GM12878 (cell line): ENCODE measurements at regions not wholly inside any gene's neighbourhood (a gene's known extent, or its start where the extent isn't known, plus 50 kb on each side); places are given as distances from the start of the nearest gene placed in this dataset.

Experiments
- ATAC-seq: fragments of 200-7000 bp; cut with Tn5 transposase; 3 replicates; pipeline ENCODE4 v1.9.1; 2020; ENCODE audit warnings: mild to moderate bottlenecking, moderate library complexity
- BruUV-seq: library from RNA; stranded (reverse); fragments of 400-500 nt; replicated peaks from 2 replicates; lab custom pipeline; 2021; lab: Mats Ljungman, UMichigan
- CTCF ChIA-PET: fragments of 300-600 bp; sonication (Branson Sonifier 250); formaldehyde crosslinking; extraction: SDS; loops from one replicate; lab custom pipeline; 2021; ENCODE audit warnings: inconsistent platforms; lab: Yijun Ruan, JAX
- POLR2A ChIA-PET: fragments of 350-600 bp; formaldehyde crosslinking; extraction: SDS; loops from one replicate; lab custom pipeline; 2021; ENCODE audit warnings: inconsistent platforms; lab: Charles Lee
- RAD21 ChIA-PET: fragments of 300-600 bp; sonication (Branson Sonifier 250); formaldehyde crosslinking; loops from one replicate; lab custom pipeline; 2023; ENCODE audit warnings: antibody characterized with exemption; ENCODE audit not compliant: unreplicated experiment; lab: Charles Lee
- SMC1A ChIA-PET: fragments of 300-600 bp; sonication (Branson Sonifier 250); formaldehyde crosslinking; loops from one replicate; lab custom pipeline; 2023; ENCODE audit not compliant: unreplicated experiment, uncharacterized antibody; lab: Charles Lee
- DNase-seq: peaks from one replicate; pipeline ENCODE4 v3.0.0-alpha.2; 2011; ENCODE audit warnings: low read depth, low spot score
- FAIRE-seq: peaks from 3 replicates; lab custom pipeline; 2011; peaks lifted over from hg19 to GRCh38; lab: Jason Lieb, UNC
- H2AFZ ChIP-seq: 2 replicates; pipeline ENCODE4 v1.6.0; 2011; ENCODE audit warnings: low read depth, low read length, control low read depth; ENCODE audit not compliant: control insufficient read depth
- H3K27ac ChIP-seq: 2 replicates; pipeline ENCODE4 v1.5.1; 2011; ENCODE audit warnings: control low read depth; ENCODE audit not compliant: control insufficient read depth, insufficient read depth
- H3K27me3 ChIP-seq, 2 experiments: replicated peaks in 1 of 2; 2 replicates each; pipeline versions ENCODE4 v1.6.0 to v1.6.1; 2011; ENCODE audit warnings: low read length in 1 of 2; ENCODE audit not compliant: control insufficient read depth in 2 of 2, insufficient read depth in 2 of 2
- H3K36me3 ChIP-seq, 2 experiments: 2 replicates each; pipeline ENCODE4 v1.5.1; 2011; ENCODE audit warnings: low read length in 1 of 2; ENCODE audit not compliant: control insufficient read depth in 2 of 2, insufficient read depth in 2 of 2
- H3K4me1 ChIP-seq: 2 replicates; pipeline ENCODE4 v1.6.1; 2011; ENCODE audit warnings: mild to moderate bottlenecking, low read length, moderate library complexity, mixed read lengths; ENCODE audit not compliant: control insufficient read depth, insufficient read depth
- H3K4me2 ChIP-seq: 2 replicates; pipeline ENCODE4 v1.6.0; 2011; ENCODE audit warnings: control low read depth; ENCODE audit not compliant: control insufficient read depth, insufficient read depth
- H3K4me3 ChIP-seq: fragments of 200-600 bp; sonication (generic); 2 replicates; pipeline ENCODE4 v1.5.1; 2016
- H3K79me2 ChIP-seq: 2 replicates; pipeline ENCODE4 v1.6.0; 2011; ENCODE audit warnings: low read length; ENCODE audit not compliant: control insufficient read depth, insufficient read depth
- H3K9ac ChIP-seq: 2 replicates; pipeline ENCODE4 v1.8.0; 2011; ENCODE audit warnings: low read length, control low read depth, mixed read lengths; ENCODE audit not compliant: control insufficient read depth, insufficient read depth
- H3K9me3 ChIP-seq: replicated peaks from 3 replicates; pipeline ENCODE4 v1.5.1; 2011; ENCODE audit warnings: mild to moderate bottlenecking, low read length; ENCODE audit not compliant: control insufficient read depth, insufficient read depth
- H4K20me1 ChIP-seq: 2 replicates; pipeline ENCODE4 v1.6.0; 2011; ENCODE audit not compliant: control insufficient read depth, insufficient read depth
- CHD1 ChIP-seq: IDR thresholded peaks from 2 replicates; pipeline ENCODE4 v1.6.1; 2012; ENCODE audit warnings: low read depth, low read length, improper control_type of control experiment
- E2F8 ChIP-seq: fragments of 450-650 bp; IDR thresholded peaks from 2 replicates; pipeline ENCODE4 v1.6.1; 2018; ENCODE audit warnings: mild to moderate bottlenecking, low read depth, moderate library complexity; ENCODE audit not compliant: partially characterized antibody
- EP300 ChIP-seq, 2 experiments: fragments of 150-350 bp in 1 of 2; IDR thresholded peaks; 2 replicates each; pipeline ENCODE4 v1.6.1; 2011 to 2012; ENCODE audit warnings: low read depth in 2 of 2, low read length in 2 of 2, borderline replicate concordance in 1 of 2, improper control_type of control experiment in 1 of 2, inconsistent platforms in 1 of 2; ENCODE audit not compliant: control insufficient read depth in 1 of 2
- EZH2 ChIP-seq: IDR thresholded peaks from 2 replicates; pipeline ENCODE4 v1.6.1; 2012; ENCODE audit warnings: low read depth, mild to moderate bottlenecking, control low read depth, inconsistent platforms, low read length, borderline replicate concordance; ENCODE audit not compliant: control insufficient read depth
- FOS ChIP-seq: IDR thresholded peaks from 3 replicates; pipeline ENCODE4 v1.6.1; 2011; ENCODE audit warnings: borderline replicate concordance; ENCODE audit not compliant: insufficient read length; ENCODE audit errors: extremely low read depth
- HCFC1 ChIP-seq: fragments of 150-350 bp; IDR thresholded peaks from 2 replicates; pipeline ENCODE4 v1.6.1; 2014; ENCODE audit warnings: low read length
- JUNB ChIP-seq: IDR thresholded peaks from 2 replicates; pipeline ENCODE4 v1.6.1; 2016; ENCODE audit warnings: antibody characterized with exemption, mild to moderate bottlenecking
- LARP7 ChIP-seq: fragments of 450-650 bp; IDR thresholded peaks from 2 replicates; pipeline ENCODE4 v1.6.1; 2017; ENCODE audit warnings: mild to moderate bottlenecking
- SIN3A ChIP-seq: IDR thresholded peaks from 2 replicates; pipeline ENCODE4 v1.6.1; 2012; ENCODE audit warnings: low read depth, low read length, improper control_type of control experiment
- ZZZ3 ChIP-seq: IDR thresholded peaks from 2 replicates; pipeline ENCODE4 v1.6.1; 2011; ENCODE audit warnings: low read depth; ENCODE audit not compliant: control insufficient read depth, insufficient read length
- WGBS: methylation state at CpG from one replicate; pipeline ENCODE4 v1.1.6; 2016; ENCODE audit warnings: low lambda C conversion rate; ENCODE audit not compliant: insufficient replicate concordance, insufficient coverage; ENCODE audit errors: missing lambda C conversion rate; 5-methylcytosine and 5-hydroxymethylcytosine counted together
- in situ Hi-C: fragments of 300-500 bp; cut with MboI; formaldehyde crosslinking; loops from 9 replicates; pipeline ENCODE4 v1.14.3; 2018; ENCODE audit warnings: mixed read lengths
- intact Hi-C: fragments of 100-400 bp; cut with micrococcal nuclease; formaldehyde crosslinking; loops from one replicate; pipeline ENCODE4 v1.14.2; 2022; ENCODE audit not compliant: unreplicated experiment
- TF ChIP-seq, protein P1 (sequence below): IDR thresholded peaks from 2 replicates; pipeline ENCODE4 v1.6.1; 2011; ENCODE audit warnings: borderline replicate concordance, low read depth, mild to moderate bottlenecking, moderate library complexity, low read length; ENCODE audit not compliant: insufficient read depth, poor library complexity, severe bottlenecking
- TF ChIP-seq, protein P2 (sequence below): fragments of 450-650 bp; IDR thresholded peaks from 2 replicates; pipeline ENCODE4 v1.6.1; 2016; ENCODE audit warnings: mild to moderate bottlenecking
- TF ChIP-seq, protein P3 (sequence below): fragments of 450-650 bp; IDR thresholded peaks from 2 replicates; pipeline ENCODE4 v1.6.1; 2014; ENCODE audit warnings: mild to moderate bottlenecking

GRCh38 chr9:82367016-82367415 lies 378.4 kb downstream of the SPATA31D1 start:
- ChIA-PET CTCF (interaction anchor here (1.7 kb wide), 1 partner anchor 11 kb away, joined by 5 read pairs; no protein-coding TSS in a partner anchor), SMC1A (no interaction called here), POLR2A (no interaction called here), RAD21 (no interaction called here)
- no peaks in the 10 kb centered on the region for H3K36me3 ChIP-seq
- in situ Hi-C loops (no loop called here), intact Hi-C loops (no loop called here)
- H3K4me3 ChIP-seq: no peak overlapping the region
- no peaks in the 10 kb centered on the region for H3K27me3 ChIP-seq
- no peak overlapping the region for H2AFZ ChIP-seq
- 18% methylated on average over 2 of the region's 2 CpGs for WGBS
- ATAC-seq (no peak), FAIRE-seq (no peak), DNase-seq (no peak)
- H3K9me3 ChIP-seq: no peaks in the 10 kb centered on the region
- no peaks in the 10 kb centered on the region for H3K4me1 ChIP-seq
- no peaks in the 10 kb centered on the region for H4K20me1 ChIP-seq
- no peak overlapping the region for H3K9ac ChIP-seq
- no peaks in the 10 kb centered on the region for H3K79me2 ChIP-seq
- TF ChIP-seq JUNB (no peak), E2F8 (no peak), EP300 (IDR thresholded peaks at IDR 0.05; ENCODE audit: borderline replicate concordance in 1 of 2, control insufficient read depth in 1 of 2, low read depth in 2 of 2, low read length in 2 of 2) (no peak), ZZZ3 (no peak), EZH2 (no peak), FOS (no peak), SIN3A (no peak), HCFC1 (no peak), CHD1 (no peak), LARP7 (no peak)
- TF ChIP-seq, protein P1, sequence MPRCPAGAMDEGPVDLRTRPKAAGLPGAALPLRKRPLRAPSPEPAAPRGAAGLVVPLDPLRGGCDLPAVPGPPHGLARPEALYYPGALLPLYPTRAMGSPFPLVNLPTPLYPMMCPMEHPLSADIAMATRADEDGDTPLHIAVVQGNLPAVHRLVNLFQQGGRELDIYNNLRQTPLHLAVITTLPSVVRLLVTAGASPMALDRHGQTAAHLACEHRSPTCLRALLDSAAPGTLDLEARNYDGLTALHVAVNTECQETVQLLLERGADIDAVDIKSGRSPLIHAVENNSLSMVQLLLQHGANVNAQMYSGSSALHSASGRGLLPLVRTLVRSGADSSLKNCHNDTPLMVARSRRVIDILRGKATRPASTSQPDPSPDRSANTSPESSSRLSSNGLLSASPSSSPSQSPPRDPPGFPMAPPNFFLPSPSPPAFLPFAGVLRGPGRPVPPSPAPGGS: no peak
- TF ChIP-seq, protein P2, sequence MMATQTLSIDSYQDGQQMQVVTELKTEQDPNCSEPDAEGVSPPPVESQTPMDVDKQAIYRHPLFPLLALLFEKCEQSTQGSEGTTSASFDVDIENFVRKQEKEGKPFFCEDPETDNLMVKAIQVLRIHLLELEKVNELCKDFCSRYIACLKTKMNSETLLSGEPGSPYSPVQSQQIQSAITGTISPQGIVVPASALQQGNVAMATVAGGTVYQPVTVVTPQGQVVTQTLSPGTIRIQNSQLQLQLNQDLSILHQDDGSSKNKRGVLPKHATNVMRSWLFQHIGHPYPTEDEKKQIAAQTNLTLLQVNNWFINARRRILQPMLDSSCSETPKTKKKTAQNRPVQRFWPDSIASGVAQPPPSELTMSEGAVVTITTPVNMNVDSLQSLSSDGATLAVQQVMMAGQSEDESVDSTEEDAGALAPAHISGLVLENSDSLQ: no peak
- TF ChIP-seq, protein P3, sequence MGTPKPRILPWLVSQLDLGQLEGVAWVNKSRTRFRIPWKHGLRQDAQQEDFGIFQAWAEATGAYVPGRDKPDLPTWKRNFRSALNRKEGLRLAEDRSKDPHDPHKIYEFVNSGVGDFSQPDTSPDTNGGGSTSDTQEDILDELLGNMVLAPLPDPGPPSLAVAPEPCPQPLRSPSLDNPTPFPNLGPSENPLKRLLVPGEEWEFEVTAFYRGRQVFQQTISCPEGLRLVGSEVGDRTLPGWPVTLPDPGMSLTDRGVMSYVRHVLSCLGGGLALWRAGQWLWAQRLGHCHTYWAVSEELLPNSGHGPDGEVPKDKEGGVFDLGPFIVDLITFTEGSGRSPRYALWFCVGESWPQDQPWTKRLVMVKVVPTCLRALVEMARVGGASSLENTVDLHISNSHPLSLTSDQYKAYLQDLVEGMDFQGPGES: no peak
- no peak overlapping the region for H3K4me2 ChIP-seq
- no TSS peak for BruUV-seq
- no peak overlapping the region for H3K27ac ChIP-seq
